ENCODE measurements at regions not wholly inside any gene's neighbourhood (a gene's known extent, or its start where the extent isn't known, plus 50 kb on each side); places are given as distances from the start of the nearest gene placed in this dataset.
"Not testable (repeated sequence)": the region's sequence is repeated elsewhere in the genome, so short reads cannot be mapped to it uniquely, and the experiment has no call there.

DNA sequence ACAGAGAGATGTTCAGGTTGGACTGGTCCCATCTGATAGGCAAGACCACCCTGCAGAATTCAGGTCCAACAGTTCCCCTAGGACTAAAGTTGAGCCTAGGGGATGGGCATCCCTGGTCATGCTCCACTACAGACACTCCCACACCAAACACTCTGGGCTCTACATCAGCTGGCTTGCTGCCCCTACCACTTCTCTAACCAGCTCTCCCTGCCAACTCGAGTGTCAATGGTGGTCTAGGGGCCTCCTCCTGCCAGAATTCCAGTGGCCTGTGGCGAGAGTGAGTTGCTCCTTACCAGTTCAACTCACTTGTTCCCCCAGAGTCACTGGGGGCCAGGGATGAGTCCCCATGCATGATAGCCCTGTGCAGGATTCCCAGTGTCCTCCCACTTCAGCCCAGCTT, 316.2 kb upstream of the PPP2R3A start:
- H3K4me3 ChIP-seq (ENCODE audit: low read depth, low read length) = no peak overlapping the region
- no peak for DNase-seq (ENCODE audit: low read depth)
- no peak for TF ChIP-seq CTCF (conservative IDR thresholded peaks at IDR 0.05; ENCODE audit: low read depth, low read length)

DNA sequence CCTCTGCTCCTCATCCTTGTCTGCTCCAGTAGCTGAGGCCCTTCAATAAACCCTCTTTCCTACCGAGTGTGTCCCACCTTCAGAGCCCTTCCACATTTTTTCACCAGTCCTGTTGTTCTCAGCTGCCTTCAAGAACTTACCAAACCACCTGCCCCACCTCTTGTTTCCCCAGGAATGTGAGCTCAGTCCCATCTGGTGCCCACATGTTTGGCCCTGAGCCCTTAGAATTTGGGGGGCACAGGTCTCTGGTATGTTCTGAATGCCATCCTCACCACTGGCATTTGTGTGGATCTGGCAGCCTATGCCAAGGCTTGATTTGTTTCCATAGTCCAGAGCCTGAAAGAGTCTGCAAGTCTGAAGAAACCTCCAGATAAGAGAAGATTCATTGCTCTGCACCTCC, 315.2 kb upstream of the PPP2R3A start:
- TF ChIP-seq CTCF (conservative IDR thresholded peaks at IDR 0.05; ENCODE audit: low read depth, low read length) = no peak
- no peak for DNase-seq (ENCODE audit: low read depth)
- H3K4me3 ChIP-seq (ENCODE audit: low read depth, low read length) = no peak overlapping the region

DNA sequence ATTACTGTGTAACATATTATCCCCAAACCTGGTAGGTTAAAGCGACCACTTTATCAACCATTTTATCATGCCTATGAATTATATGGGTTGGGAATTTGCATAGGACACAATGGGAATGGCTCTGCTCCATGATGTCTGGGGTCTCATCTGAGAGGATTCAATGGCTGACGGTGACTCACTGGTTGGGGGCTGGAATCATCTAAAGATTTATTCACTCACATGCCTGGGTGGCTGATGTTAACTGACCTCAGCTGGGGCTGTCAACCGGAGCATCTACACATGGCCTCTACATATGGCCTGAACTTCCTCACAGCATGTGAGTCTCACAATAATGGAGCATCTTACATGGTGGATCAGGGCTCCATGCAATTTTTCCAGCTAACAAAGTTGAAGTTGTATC, 313.1 kb upstream of the PPP2R3A start:
- no peak for TF ChIP-seq CTCF (conservative IDR thresholded peaks at IDR 0.05; ENCODE audit: low read depth, low read length)
- DNase-seq (ENCODE audit: low read depth) = no peak
- H3K4me3 ChIP-seq (ENCODE audit: low read depth, low read length) = no peak overlapping the region

- no peak for DNase-seq (ENCODE audit: low read depth)
- no peak for TF ChIP-seq CTCF (conservative IDR thresholded peaks at IDR 0.05; ENCODE audit: low read depth, low read length)
These were observed 310.2 kb upstream of the PPP2R3A start for GRCh38 chr3:135655328-135655727.

DNA sequence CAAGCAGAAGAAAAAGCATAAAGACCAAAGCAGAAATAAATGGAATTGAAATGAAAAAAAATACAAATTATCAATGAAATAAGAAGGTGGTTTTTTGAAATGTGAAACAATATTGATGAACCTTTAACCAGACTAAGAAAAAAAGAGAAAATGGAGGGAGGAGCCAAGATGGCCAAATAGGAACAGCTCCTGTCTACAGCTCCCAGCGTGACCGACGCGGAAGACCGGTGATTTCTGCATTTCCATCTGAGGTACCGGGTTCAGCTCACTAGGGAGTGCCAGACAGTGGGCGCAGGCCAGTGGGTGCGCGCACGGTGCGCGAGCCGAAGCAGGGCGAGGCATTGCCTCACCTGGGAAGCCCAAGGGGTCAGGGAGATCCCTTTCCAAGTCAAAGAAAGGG, 307.1 kb upstream of the PPP2R3A start:
- not testable (repeated sequence) for DNase-seq (ENCODE audit: low read depth); H3K4me3 ChIP-seq (ENCODE audit: low read depth, low read length)

More at GRCh38 chr3:135655328-135655727, 310.2 kb upstream of the PPP2R3A start:
- no peak overlapping the region for H3K4me3 ChIP-seq (ENCODE audit: low read depth, low read length)

GRCh38 chr3:135667061-135667460, 298.5 kb upstream of the PPP2R3A start:
- H3K4me3 ChIP-seq (ENCODE audit: low read depth, low read length) = no peak overlapping the region
- no peak for DNase-seq (ENCODE audit: low read depth)
- no peak for TF ChIP-seq CTCF (conservative IDR thresholded peaks at IDR 0.05; ENCODE audit: low read depth, low read length)

DNA sequence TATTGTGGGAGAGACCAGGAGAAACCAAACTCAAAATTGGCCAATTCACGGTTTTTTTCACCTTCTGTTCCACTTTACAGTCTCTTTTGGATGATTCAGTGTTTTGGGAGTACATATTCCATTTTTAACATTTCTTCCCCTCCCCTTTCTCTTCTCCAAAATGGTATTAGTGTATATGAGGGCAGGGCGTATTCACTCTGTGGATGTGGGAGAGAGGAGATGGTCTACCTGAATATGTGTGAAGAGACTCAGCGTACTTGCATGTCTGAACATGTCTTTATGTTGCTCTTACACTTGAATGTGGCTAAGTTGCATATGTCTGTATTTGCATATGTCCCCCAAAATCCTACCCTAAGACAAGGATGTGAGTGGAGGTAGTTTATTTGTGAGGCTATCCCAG, 291.0 kb upstream of the PPP2R3A start:
- no peak for DNase-seq (ENCODE audit: low read depth)
- TF ChIP-seq CTCF (conservative IDR thresholded peaks at IDR 0.05; ENCODE audit: low read depth, low read length) = no peak

GRCh38 chr3:135678386-135678785, 287.1 kb upstream of the PPP2R3A start:
- TF ChIP-seq CTCF (conservative IDR thresholded peaks at IDR 0.05; ENCODE audit: low read depth, low read length) = no peak
- H3K4me3 ChIP-seq (ENCODE audit: low read depth, low read length) = no peak overlapping the region
- no peak for DNase-seq (ENCODE audit: low read depth)

More for the DNA sequence above, 291.0 kb upstream of the PPP2R3A start:
- no peak overlapping the region for H3K4me3 ChIP-seq (ENCODE audit: low read depth, low read length)
